NT2/D1 (cell line): ENCODE measurements at regions not wholly inside any gene's neighbourhood (a gene's known extent, or its start where the extent isn't known, plus 50 kb on each side); places are given as distances from the start of the nearest gene placed in this dataset.

Source experiments
- DNase-seq: peaks from one replicate; pipeline ENCODE4 v3.0.0-alpha.2; 2011; ENCODE audit warnings: low read depth, low spot score
- H3K27me3 ChIP-seq: 2 replicates; pipeline ENCODE4 v1.6.0; 2011; ENCODE audit warnings: mild to moderate bottlenecking; ENCODE audit not compliant: insufficient read length, insufficient read depth
- H3K36me3 ChIP-seq: 2 replicates; pipeline ENCODE4 v1.6.1; 2011; ENCODE audit warnings: mild to moderate bottlenecking, low read length, mixed read lengths; ENCODE audit not compliant: insufficient read depth, insufficient read length
- H3K4me1 ChIP-seq: 2 replicates; pipeline ENCODE4 v1.5.1; 2011; ENCODE audit not compliant: insufficient read depth, insufficient read length
- H3K4me3 ChIP-seq: 2 replicates; pipeline ENCODE4 v1.5.1; 2011; ENCODE audit warnings: low read depth; ENCODE audit not compliant: insufficient read length
- H3K9ac ChIP-seq: 2 replicates; pipeline ENCODE4 v1.6.0; 2011; ENCODE audit warnings: low read depth; ENCODE audit not compliant: insufficient read length
- H3K9me3 ChIP-seq: 2 replicates; pipeline ENCODE4 v1.5.1; 2011; ENCODE audit warnings: mild to moderate bottlenecking, low read length; ENCODE audit not compliant: insufficient read depth
- SUZ12 ChIP-seq: IDR thresholded peaks from 2 replicates; pipeline ENCODE4 v1.6.1; 2011; ENCODE audit not compliant: insufficient read length, insufficient read depth; ENCODE audit errors: extremely low read depth
- YY1 ChIP-seq: IDR thresholded peaks from 2 replicates; pipeline ENCODE4 v1.6.1; 2011; ENCODE audit not compliant: insufficient read length, insufficient read depth
- ZNF274 ChIP-seq: IDR thresholded peaks from 2 replicates; pipeline ENCODE4 v1.6.1; 2011; ENCODE audit warnings: mild to moderate bottlenecking, low read depth, low read length

DNA sequence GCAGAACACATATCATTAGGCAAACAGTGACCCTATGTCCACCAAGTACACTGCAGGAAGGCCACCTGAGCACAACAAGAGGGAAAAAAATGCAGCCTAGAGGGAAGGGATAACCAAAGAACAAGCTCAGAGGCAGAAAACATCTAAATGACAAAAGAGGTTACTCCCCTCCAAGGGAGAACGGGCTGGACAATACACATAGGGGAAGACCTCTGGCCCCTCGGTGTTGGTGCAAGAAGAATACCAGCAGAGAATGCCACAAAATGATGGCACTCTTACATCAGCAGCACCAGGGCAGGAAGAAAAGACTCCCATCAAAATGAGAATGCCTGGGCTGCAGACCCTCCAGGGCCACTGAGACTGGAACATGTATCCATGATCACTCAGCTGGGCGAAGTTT, 66.6 kb upstream of the OPCML start:
- Histone ChIP-seq H3K9me3 (no peaks in the 10 kb centered on the region), H3K36me3 (no peaks in the 10 kb centered on the region), H3K4me3 (no peak overlapping the region), H3K27me3 (no peaks in the 10 kb centered on the region), H3K4me1 (no peaks in the 10 kb centered on the region), H3K9ac (no peak overlapping the region)
- no peak for DNase-seq
- TF ChIP-seq ZNF274 (no peak), SUZ12 (no peak), YY1 (no peak)

DNA sequence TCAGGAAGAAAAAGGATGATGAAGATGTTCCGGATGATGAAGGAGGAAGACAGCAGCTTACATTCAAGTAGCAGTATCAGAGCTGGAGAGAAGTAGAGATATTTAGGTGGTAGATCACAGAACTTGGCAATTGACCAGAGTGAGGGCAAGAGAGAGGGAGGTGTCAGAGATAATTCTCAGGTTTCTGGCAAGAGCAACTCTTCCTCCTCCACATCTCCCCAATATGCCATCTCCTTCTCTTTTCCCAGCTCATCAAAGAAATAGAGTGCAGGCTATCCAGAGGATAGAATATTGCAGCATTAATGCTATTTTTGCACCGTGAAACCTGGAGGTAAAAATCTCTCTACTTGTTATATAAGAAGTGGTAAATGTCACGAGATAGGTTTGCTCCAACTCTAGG, 64.9 kb upstream of the OPCML start:
- TF ChIP-seq ZNF274 (no peak), SUZ12 (no peak), YY1 (no peak)
- H3K27me3 ChIP-seq: no peaks in the 10 kb centered on the region
- DNase-seq: no peak
- H3K36me3 ChIP-seq: no peaks in the 10 kb centered on the region
- H3K4me3 ChIP-seq: no peak overlapping the region
- H3K9me3 ChIP-seq: no peaks in the 10 kb centered on the region
- no peaks in the 10 kb centered on the region for H3K4me1 ChIP-seq
- no peak overlapping the region for H3K9ac ChIP-seq

DNA sequence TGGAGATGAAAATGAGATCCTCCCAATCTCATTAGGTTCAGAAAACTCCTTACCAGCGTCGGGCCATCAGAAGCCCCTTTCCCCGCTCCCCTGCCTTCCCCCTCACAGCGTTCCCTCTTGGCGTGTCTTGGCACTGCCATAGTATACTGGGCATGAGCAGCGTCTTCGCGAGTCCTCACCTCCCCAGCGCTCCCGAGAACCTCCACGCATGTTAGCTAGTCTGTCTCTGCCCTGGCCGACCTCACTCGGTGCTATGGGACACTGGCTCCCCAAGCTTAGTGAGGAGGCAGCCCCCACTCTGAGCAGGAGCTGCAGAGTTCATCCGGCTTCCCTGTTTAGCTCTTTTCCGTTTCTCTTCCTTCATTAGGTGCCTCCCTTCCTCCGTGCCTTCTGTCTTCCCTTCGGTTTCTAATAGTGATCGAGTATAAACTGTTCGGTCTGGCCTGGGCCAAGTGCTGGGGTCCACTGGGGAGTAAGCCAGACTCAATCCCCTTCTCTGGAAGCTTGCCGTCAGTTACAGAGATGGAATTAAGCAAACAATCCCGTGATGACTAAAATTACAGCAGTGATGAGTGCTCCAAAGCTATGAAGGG, 63.8 kb upstream of the OPCML start:
- H3K9ac ChIP-seq: no peak overlapping the region
- no peak overlapping the region for H3K4me3 ChIP-seq
- H3K36me3 ChIP-seq: no peaks in the 10 kb centered on the region
- no peak for TF ChIP-seq SUZ12
- no peak for TF ChIP-seq ZNF274
- no peak for TF ChIP-seq YY1
- no peaks in the 10 kb centered on the region for H3K9me3 ChIP-seq
- no peaks in the 10 kb centered on the region for H3K27me3 ChIP-seq
- DNase-seq: no peak
- H3K4me1 ChIP-seq: no peaks in the 10 kb centered on the region

DNA sequence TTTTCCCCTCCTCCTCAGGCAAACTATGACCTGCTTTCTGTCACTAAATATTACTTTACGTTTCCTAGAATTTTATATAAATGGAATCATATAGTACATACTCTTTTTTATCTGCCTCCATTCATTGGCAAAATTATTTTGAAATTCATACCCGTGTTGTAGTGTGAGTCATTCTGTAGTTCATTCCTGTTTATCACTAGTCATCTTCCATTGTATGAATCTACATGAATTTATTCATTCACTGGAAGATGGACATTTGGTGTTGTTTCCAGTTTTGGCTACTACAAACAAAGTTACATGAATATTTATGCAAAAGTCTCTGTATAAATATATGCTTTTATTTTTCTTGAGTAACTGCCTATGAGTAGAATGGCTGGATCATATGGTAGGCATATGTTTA, 60.7 kb upstream of the OPCML start:
- TF ChIP-seq YY1 (no peak), ZNF274 (no peak), SUZ12 (no peak)
- no peaks in the 10 kb centered on the region for H3K27me3 ChIP-seq
- no peak overlapping the region for H3K4me3 ChIP-seq
- no peaks in the 10 kb centered on the region for H3K4me1 ChIP-seq
- no peak overlapping the region for H3K9ac ChIP-seq
- DNase-seq: no peak
- no peaks in the 10 kb centered on the region for H3K9me3 ChIP-seq
- no peaks in the 10 kb centered on the region for H3K36me3 ChIP-seq

DNA sequence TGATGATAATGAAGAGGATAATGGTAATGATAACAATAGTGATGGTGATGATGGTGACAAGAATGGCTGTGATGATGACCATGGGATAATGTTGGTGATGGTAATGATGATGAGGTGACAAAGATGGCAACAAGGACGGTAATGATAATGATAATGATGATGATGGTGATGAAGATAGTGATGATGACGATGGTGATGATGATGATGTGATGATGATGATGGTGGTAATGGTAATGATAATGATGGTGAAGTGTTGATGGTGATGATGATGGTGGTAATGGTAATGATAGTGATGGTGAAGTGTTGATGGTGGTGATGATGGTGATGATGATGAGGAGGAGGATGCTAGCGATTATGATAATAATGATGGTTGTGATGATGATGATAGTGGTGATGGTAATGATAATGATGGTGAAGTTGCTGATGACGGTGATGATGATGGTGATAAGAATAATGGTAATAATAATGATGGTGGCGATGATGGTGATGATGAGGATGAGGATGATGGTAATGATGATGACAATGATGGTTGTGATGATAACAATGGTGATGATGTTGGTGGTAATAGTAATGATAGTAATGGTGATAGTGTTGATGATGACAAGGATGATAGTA, 54.7 kb upstream of the OPCML start:
- TF ChIP-seq ZNF274: no peak
- Histone ChIP-seq H3K4me3 (no peak overlapping the region), H3K9me3 (0 out of 2 replicates have a peak, but pooled peaks cover 4% of the 10 kb centered on the region), H3K4me1 (no peaks in the 10 kb centered on the region), H3K27me3 (no peaks in the 10 kb centered on the region), H3K36me3 (no peaks in the 10 kb centered on the region), H3K9ac (no peak overlapping the region)
- DNase-seq: no peak

DNA sequence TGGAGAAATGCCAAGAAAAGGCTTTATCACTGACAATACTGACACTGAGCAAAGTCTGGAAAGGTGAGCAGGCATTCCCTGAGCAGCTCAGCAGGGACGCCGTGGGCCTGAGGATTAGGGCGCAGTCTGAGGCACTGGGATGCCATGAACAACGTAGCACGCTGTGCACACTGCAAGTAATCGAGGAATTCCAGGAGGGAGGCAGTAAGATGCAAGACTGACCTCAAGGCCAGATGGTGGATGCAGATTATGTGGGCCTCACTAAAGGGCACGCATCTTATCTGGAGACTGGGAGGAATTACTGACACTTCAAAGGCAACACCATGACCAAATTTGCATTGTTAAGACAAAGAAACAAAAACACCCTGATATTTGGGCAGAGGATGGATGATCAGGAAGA, 50.4 kb upstream of the OPCML start:
- H3K4me1 ChIP-seq: peaks cover 4% of the 10 kb centered on the region
- DNase-seq: no peak
- H3K36me3 ChIP-seq: no peaks in the 10 kb centered on the region
- TF ChIP-seq SUZ12 (no peak), ZNF274 (no peak), YY1 (no peak)
- H3K9me3 ChIP-seq: 0 out of 2 replicates have a peak, but pooled peaks cover 4% of the 10 kb centered on the region
- H3K27me3 ChIP-seq: no peaks in the 10 kb centered on the region
- no peak overlapping the region for H3K4me3 ChIP-seq
- H3K9ac ChIP-seq: no peak overlapping the region

DNA sequence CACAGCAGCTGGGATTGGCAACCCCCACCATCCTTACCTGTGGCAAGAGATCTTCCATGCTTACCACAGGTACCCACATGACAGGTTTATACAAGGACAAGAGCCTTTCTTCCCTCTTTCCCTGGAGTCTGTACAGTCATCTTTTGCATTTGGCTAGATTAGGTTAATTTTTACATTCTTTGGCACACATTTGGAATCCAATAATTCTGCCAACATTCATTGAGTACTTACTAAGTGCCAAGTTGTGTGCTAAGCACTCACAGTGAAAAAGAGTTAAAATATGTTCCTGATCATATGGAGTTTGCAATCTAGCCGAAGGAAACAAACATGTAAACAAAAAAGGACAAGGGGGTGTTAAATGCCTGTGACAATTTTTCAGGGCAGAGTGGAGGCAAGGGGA, 50.0 kb upstream of the OPCML start:
- TF ChIP-seq ZNF274 (no peak), SUZ12 (no peak), YY1 (no peak)
- H3K9me3 ChIP-seq: 0 out of 2 replicates have a peak, but pooled peaks cover 4% of the 10 kb centered on the region
- H3K9ac ChIP-seq: no peak overlapping the region
- peaks cover 4% of the 10 kb centered on the region for H3K4me1 ChIP-seq
- no peak overlapping the region for H3K4me3 ChIP-seq
- H3K36me3 ChIP-seq: no peaks in the 10 kb centered on the region
- no peak for DNase-seq
- no peaks in the 10 kb centered on the region for H3K27me3 ChIP-seq
